Hepatocyte (in vitro differentiated cells): ENCODE measurements at regions not wholly inside any gene's neighbourhood (a gene's known extent, or its start where the extent isn't known, plus 50 kb on each side); places are given as distances from the start of the nearest gene placed in this dataset.

ENCODE experiments used
- DNase-seq: peaks from one replicate; pipeline ENCODE4 v3.0.0-alpha.2; 2016; ENCODE audit warnings: low spot score
- H2AFZ ChIP-seq: fragments of 200-600 bp; sonication (generic); 2 replicates; pipeline ENCODE4 v1.6.0; 2016; ENCODE audit warnings: antibody characterized with exemption, mild to moderate bottlenecking
- H3K27ac ChIP-seq: fragments of 200-600 bp; sonication (generic); 2 replicates; pipeline ENCODE4 v1.5.1; 2016; ENCODE audit warnings: mild to moderate bottlenecking
- H3K27me3 ChIP-seq: fragments of 200-600 bp; sonication (generic); 2 replicates; pipeline ENCODE4 v1.6.1; 2016
- H3K36me3 ChIP-seq: fragments of 200-600 bp; sonication (generic); replicated peaks from 2 replicates; pipeline ENCODE4 v1.5.1; 2016; ENCODE audit warnings: low read depth; ENCODE audit not compliant: insufficient read depth
- H3K4me1 ChIP-seq: fragments of 200-600 bp; sonication (generic); 2 replicates; pipeline ENCODE4 v1.5.1; 2016; ENCODE audit warnings: mild to moderate bottlenecking, moderate library complexity; ENCODE audit not compliant: insufficient read depth
- H3K4me2 ChIP-seq: fragments of 200-600 bp; sonication (generic); 2 replicates; pipeline ENCODE4 v1.6.0; 2016
- H3K4me3 ChIP-seq: fragments of 200-600 bp; sonication (generic); 2 replicates; pipeline ENCODE4 v1.5.1; 2016; ENCODE audit warnings: mild to moderate bottlenecking
- H3K79me2 ChIP-seq: fragments of 200-600 bp; sonication (generic); 2 replicates; pipeline ENCODE4 v1.6.0; 2017; ENCODE audit warnings: mild to moderate bottlenecking
- H3K9me2 ChIP-seq: fragments of 200-600 bp; sonication (generic); replicated peaks from 2 replicates; pipeline ENCODE4 v1.6.0; 2017; ENCODE audit warnings: mild to moderate bottlenecking; ENCODE audit not compliant: insufficient read depth
- H3K9me3 ChIP-seq: fragments of 200-600 bp; sonication (generic); 2 replicates; pipeline ENCODE4 v1.5.1; 2016; ENCODE audit warnings: low read depth, mild to moderate bottlenecking
- H4K20me1 ChIP-seq: fragments of 200-600 bp; sonication (generic); 2 replicates; pipeline ENCODE4 v1.6.0; 2016; ENCODE audit warnings: mild to moderate bottlenecking; ENCODE audit not compliant: insufficient read depth, poor library complexity, severe bottlenecking
- EZH2 ChIP-seq: fragments of 200-600 bp; sonication (generic); IDR thresholded peaks from 2 replicates; pipeline ENCODE4 v1.6.1; 2016; ENCODE audit warnings: antibody characterized with exemption, mild to moderate bottlenecking, borderline replicate concordance
- EZH2phosphoT487 ChIP-seq: fragments of 200-600 bp; sonication (generic); IDR thresholded peaks from one replicate; pipeline ENCODE4 v1.6.1; 2018; ENCODE audit warnings: antibody characterized with exemption, mild to moderate bottlenecking, low read depth, moderate library complexity; ENCODE audit not compliant: unreplicated experiment, severe bottlenecking
- WGBS: methylation state at CpG from one replicate; pipeline ENCODE4 v1.1.6; 2016; ENCODE audit warnings: low lambda C conversion rate; ENCODE audit errors: missing lambda C conversion rate; 5-methylcytosine and 5-hydroxymethylcytosine counted together
- TF ChIP-seq, protein P1 (sequence below): fragments of 200-600 bp; sonication (generic); IDR thresholded peaks from 2 replicates; pipeline ENCODE4 v1.5.1; 2016; ENCODE audit warnings: antibody characterized with exemption, mild to moderate bottlenecking; ENCODE audit not compliant: poor library complexity

DNA sequence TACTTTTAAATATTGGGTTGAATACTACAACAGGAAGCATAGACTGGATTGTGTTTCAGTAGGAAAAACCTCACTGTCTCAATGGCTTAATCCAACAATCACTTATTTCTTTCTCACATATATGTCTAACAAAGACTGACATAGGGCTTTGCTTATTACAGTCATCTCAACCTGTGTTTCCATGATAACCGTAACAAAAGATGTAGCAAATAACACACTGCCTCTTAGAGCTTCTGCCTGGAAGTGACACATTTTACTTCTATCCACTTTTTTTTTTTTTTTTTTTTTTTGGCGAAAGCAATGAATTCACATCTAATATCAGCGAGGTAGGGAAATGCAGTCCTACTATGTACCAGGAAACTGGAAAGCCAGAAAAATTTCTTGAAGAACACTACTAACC is 204.9 kb upstream of the CDKN2B start:
- WGBS: 97% methylated on average over 3 of the region's 3 CpGs

DNA sequence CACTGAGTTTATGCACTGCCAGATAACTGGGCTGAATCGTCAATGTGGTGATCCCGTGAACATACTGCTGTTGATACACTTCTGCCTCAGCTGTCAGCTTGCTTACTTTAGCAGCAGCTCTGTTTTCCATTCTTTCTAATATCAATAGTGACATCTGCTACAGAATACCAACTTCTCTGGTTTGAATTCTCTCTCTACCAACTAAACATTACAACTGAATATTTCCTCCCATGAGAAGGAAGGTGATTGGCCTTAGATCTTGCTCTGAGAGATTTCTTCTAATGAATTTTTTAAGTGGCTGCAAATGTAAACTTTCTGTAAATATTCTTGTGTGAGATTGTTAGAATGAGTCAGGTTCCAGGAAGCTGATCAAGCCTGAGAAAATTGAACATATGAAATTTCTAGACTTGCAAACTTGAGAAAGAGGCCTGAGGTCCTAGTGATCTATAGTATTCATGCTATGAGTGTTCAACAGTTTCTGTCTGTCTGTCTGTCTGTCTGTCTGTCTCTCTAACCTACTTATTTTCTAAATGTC is 205.5 kb upstream of the CDKN2B start:
- no peak for DNase-seq
- no peaks in the 10 kb centered on the region for H3K27me3 ChIP-seq
- H3K79me2 ChIP-seq: no peaks in the 10 kb centered on the region
- no peak overlapping the region for H3K4me2 ChIP-seq
- no peak overlapping the region for H3K27ac ChIP-seq
- TF ChIP-seq EZH2phosphoT487 (no peak), EZH2 (no peak)
- TF ChIP-seq, protein P1, sequence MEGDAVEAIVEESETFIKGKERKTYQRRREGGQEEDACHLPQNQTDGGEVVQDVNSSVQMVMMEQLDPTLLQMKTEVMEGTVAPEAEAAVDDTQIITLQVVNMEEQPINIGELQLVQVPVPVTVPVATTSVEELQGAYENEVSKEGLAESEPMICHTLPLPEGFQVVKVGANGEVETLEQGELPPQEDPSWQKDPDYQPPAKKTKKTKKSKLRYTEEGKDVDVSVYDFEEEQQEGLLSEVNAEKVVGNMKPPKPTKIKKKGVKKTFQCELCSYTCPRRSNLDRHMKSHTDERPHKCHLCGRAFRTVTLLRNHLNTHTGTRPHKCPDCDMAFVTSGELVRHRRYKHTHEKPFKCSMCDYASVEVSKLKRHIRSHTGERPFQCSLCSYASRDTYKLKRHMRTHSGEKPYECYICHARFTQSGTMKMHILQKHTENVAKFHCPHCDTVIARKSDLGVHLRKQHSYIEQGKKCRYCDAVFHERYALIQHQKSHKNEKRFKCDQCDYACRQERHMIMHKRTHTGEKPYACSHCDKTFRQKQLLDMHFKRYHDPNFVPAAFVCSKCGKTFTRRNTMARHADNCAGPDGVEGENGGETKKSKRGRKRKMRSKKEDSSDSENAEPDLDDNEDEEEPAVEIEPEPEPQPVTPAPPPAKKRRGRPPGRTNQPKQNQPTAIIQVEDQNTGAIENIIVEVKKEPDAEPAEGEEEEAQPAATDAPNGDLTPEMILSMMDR: no peak
- no peak overlapping the region for H2AFZ ChIP-seq
- H3K9me2 ChIP-seq: no peaks in the 10 kb centered on the region
- WGBS: 42% methylated on average over 2 of the region's 2 CpGs
- H3K4me3 ChIP-seq: no peak overlapping the region
- H3K36me3 ChIP-seq: no peaks in the 10 kb centered on the region
- no peaks in the 10 kb centered on the region for H3K9me3 ChIP-seq
- H3K4me1 ChIP-seq: peaks cover 4% of the 10 kb centered on the region
- H4K20me1 ChIP-seq: no peaks in the 10 kb centered on the region

More for the DNA sequence above, 204.9 kb upstream of the CDKN2B start:
- Histone ChIP-seq H3K9me3 (no peaks in the 10 kb centered on the region), H3K27me3 (no peaks in the 10 kb centered on the region), H2AFZ (no peak overlapping the region), H3K27ac (no peak overlapping the region), H3K36me3 (no peaks in the 10 kb centered on the region), H4K20me1 (no peaks in the 10 kb centered on the region), H3K9me2 (no peaks in the 10 kb centered on the region), H3K4me3 (no peak overlapping the region), H3K79me2 (no peaks in the 10 kb centered on the region), H3K4me1 (peaks cover 4% of the 10 kb centered on the region), H3K4me2 (no peak overlapping the region)
- TF ChIP-seq, protein P1: no peak
- TF ChIP-seq EZH2phosphoT487: no peak
- DNase-seq: no peak

DNA sequence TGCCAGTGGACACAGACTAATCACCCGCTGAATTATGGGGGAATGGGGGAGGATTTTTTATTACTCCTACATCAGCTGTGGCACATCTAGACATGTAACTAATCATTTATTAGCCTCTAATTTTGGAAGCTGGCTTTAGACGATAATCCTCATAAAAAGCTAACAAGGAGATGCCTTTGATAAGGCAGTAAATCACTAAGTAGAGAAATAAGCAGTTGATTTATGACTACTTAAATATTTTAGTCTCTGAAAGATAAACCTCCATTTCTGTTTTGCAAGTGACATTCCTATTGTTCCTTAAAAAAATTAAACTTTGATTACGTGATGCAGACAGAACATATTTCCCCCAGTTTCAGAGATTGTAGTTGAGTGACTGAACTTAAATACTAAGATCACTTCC is 206.4 kb upstream of the CDKN2B start:
- Histone ChIP-seq H3K36me3 (no peaks in the 10 kb centered on the region), H2AFZ (no peak overlapping the region), H3K4me2 (no peak overlapping the region), H3K27me3 (no peaks in the 10 kb centered on the region), H4K20me1 (no peaks in the 10 kb centered on the region), H3K9me2 (no peaks in the 10 kb centered on the region), H3K4me3 (no peak overlapping the region), H3K4me1 (peaks cover 4% of the 10 kb centered on the region), H3K27ac (no peak overlapping the region), H3K9me3 (no peaks in the 10 kb centered on the region), H3K79me2 (no peaks in the 10 kb centered on the region)
- DNase-seq: no peak
- WGBS: 59% methylated on average over 3 of the region's 3 CpGs
- TF ChIP-seq EZH2phosphoT487 (no peak), EZH2 (no peak)
- TF ChIP-seq, protein P1: no peak

DNA sequence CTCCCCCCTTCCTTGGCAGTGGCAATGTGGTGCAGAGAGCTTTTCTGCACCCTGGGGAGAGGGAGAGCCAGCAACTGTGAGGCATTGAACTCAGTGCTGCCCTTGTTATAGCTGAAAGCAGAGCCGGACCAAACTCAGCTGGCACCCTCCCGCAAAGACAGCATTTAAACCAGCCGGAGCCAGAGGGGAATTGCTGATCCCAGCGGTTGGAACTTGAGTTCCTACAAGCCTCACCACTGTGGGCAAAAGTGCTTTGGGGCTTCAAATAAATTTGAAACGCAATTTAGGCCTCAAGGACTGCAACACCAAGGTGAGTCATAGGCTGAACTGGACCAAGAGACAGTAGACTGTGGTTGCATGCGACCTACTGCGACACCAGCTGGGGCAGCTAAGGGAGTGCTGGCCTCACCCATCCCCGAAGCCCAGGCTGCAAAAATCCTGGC is 207.6 kb upstream of the CDKN2B start:
- H3K4me2 ChIP-seq: no peak overlapping the region
- TF ChIP-seq EZH2phosphoT487 (no peak), EZH2 (no peak)
- TF ChIP-seq, protein P1: no peak
- H3K27ac ChIP-seq: no peak overlapping the region
- no peaks in the 10 kb centered on the region for H3K36me3 ChIP-seq
- H3K9me3 ChIP-seq: no peaks in the 10 kb centered on the region
- no peak for DNase-seq
- WGBS: 79% methylated on average over 8 of the region's 8 CpGs
- no peaks in the 10 kb centered on the region for H4K20me1 ChIP-seq
- H3K4me1 ChIP-seq: peaks cover 4% of the 10 kb centered on the region
- no peaks in the 10 kb centered on the region for H3K9me2 ChIP-seq
- no peak overlapping the region for H3K4me3 ChIP-seq
- no peak overlapping the region for H2AFZ ChIP-seq
- H3K79me2 ChIP-seq: no peaks in the 10 kb centered on the region
- H3K27me3 ChIP-seq: no peaks in the 10 kb centered on the region
